Superior temporal gyrus (tissue), 1 donor: ENCODE measurements at regions not wholly inside any gene's neighbourhood (a gene's known extent, or its start where the extent isn't known, plus 50 kb on each side); places are given as distances from the start of the nearest gene placed in this dataset.
"Not testable (repeated sequence)": the region's sequence is repeated elsewhere in the genome, so short reads cannot be mapped to it uniquely, and the experiment has no call there.

Experiments used
- DNase-seq: peaks from one replicate; pipeline ENCODE4 v3.0.0-alpha.2; 2016; ENCODE audit errors: extremely low spot score

GRCh38 chr7:103244865-103245264 is 52.4 kb upstream of the PMPCB start:
- not testable (repeated sequence) for DNase-seq

GRCh38 chr7:103240806-103241205 is 56.4 kb upstream of the PMPCB start:
- DNase-seq, result no peak

GRCh38 chr7:103235824-103236223 is 61.4 kb upstream of the PMPCB start:
- DNase-seq, result not testable (repeated sequence)

- DNase-seq, result not testable (repeated sequence)
These were observed 62.4 kb upstream of the PMPCB start for GRCh38 chr7:103234877-103235276.

GRCh38 chr7:103227787-103228186 is 69.4 kb upstream of the PMPCB start:
- DNase-seq, result not testable (repeated sequence)

- DNase-seq, result peak; percentile 42
These were observed 71.4 kb upstream of the PMPCB start for GRCh38 chr7:103225798-103226197.

- not testable (repeated sequence) for DNase-seq
These were observed 74.2 kb upstream of the NAPEPLD start for GRCh38 chr7:103223065-103223464.

- not testable (repeated sequence) for DNase-seq
These were observed 62.1 kb upstream of the NAPEPLD start for GRCh38 chr7:103211049-103211448.

- DNase-seq, result not testable (repeated sequence)
These were observed 50.3 kb upstream of the NAPEPLD start for GRCh38 chr7:103199191-103199590.
